ENCODE measurements at regions not wholly inside any gene's neighbourhood (a gene's known extent, or its start where the extent isn't known, plus 50 kb on each side); places are given as distances from the start of the nearest gene placed in this dataset.

DNA sequence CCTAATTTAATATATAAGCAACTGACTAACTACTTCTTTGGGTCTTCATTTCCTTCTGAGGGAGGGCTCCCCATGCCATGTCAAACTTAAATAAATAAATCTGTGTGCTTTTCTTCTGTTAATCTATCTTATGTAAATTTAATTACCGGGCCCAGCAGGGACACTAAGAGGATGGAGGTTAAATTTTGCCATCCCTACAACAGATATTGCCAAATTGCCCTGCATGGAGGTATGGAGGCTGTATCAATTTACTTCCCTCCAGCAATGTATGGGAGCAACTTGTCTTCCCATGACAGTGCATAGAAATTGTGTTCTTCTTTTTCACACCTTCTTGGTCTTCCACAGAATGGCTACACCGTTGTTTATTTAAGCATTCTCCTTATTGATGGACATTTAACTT, 129.0 kb downstream of the NFKBIZ start:
- H3K79me2 ChIP-seq (ENCODE audit: insufficient read depth, low read length): no peaks in the 10 kb centered on the region
- peak overlapping the region; percentile 17; the same call in 1 of the 2 replicates for H2AFZ ChIP-seq (ENCODE audit: low read length)
- H3K4me2 ChIP-seq (ENCODE audit: low read depth, low read length, poor library complexity, severe bottlenecking): no peak overlapping the region
- no peaks in the 10 kb centered on the region for H3K4me1 ChIP-seq (ENCODE audit: insufficient read depth, low read length, poor library complexity, severe bottlenecking)
- no peaks in the 10 kb centered on the region for H3K36me3 ChIP-seq (ENCODE audit: insufficient read depth, low read length)
- H3F3A ChIP-seq (ENCODE audit: low read depth): no peaks in the 10 kb centered on the region
- H3K4me3 ChIP-seq (ENCODE audit: low read length, poor library complexity, severe bottlenecking): no peak overlapping the region
- no peak for TF ChIP-seq EZH2phosphoT487 (IDR thresholded peaks at IDR 0.05; ENCODE audit: borderline replicate concordance)
- TF ChIP-seq, protein P1, sequence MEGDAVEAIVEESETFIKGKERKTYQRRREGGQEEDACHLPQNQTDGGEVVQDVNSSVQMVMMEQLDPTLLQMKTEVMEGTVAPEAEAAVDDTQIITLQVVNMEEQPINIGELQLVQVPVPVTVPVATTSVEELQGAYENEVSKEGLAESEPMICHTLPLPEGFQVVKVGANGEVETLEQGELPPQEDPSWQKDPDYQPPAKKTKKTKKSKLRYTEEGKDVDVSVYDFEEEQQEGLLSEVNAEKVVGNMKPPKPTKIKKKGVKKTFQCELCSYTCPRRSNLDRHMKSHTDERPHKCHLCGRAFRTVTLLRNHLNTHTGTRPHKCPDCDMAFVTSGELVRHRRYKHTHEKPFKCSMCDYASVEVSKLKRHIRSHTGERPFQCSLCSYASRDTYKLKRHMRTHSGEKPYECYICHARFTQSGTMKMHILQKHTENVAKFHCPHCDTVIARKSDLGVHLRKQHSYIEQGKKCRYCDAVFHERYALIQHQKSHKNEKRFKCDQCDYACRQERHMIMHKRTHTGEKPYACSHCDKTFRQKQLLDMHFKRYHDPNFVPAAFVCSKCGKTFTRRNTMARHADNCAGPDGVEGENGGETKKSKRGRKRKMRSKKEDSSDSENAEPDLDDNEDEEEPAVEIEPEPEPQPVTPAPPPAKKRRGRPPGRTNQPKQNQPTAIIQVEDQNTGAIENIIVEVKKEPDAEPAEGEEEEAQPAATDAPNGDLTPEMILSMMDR (conservative IDR thresholded peaks at IDR 0.05; ENCODE audit: low read length): no peak
- no peaks in the 10 kb centered on the region for H4K20me1 ChIP-seq (ENCODE audit: insufficient read depth, low read length, poor library complexity, severe bottlenecking)
- no peak overlapping the region for H3K9ac ChIP-seq (ENCODE audit: low read depth, low read length, poor library complexity, severe bottlenecking)
- no peaks in the 10 kb centered on the region for H3K27me3 ChIP-seq (ENCODE audit: insufficient read depth, low read length, poor library complexity, severe bottlenecking)
- H3K9me3 ChIP-seq (ENCODE audit: insufficient read depth, low read depth, low read length): no peaks in the 10 kb centered on the region
- H3K9me2 ChIP-seq (replicated peaks; ENCODE audit: low read depth, low read length): no peaks in the 10 kb centered on the region

GRCh38 chr3:101979033-101979432, 129.7 kb downstream of the NFKBIZ start:
- Histone ChIP-seq H4K20me1 (ENCODE audit: insufficient read depth, low read length, poor library complexity, severe bottlenecking) (no peaks in the 10 kb centered on the region), H3K27me3 (ENCODE audit: insufficient read depth, low read length, poor library complexity, severe bottlenecking) (no peaks in the 10 kb centered on the region), H2AFZ (ENCODE audit: low read length) (no peak overlapping the region; the same call in 1 of the 2 replicates), H3F3A (ENCODE audit: low read depth) (no peaks in the 10 kb centered on the region), H3K9me3 (ENCODE audit: insufficient read depth, low read depth, low read length) (no peaks in the 10 kb centered on the region), H3K36me3 (ENCODE audit: insufficient read depth, low read length) (no peaks in the 10 kb centered on the region), H3K9me2 (replicated peaks; ENCODE audit: low read depth, low read length) (no peaks in the 10 kb centered on the region), H3K4me2 (ENCODE audit: low read depth, low read length, poor library complexity, severe bottlenecking) (no peak overlapping the region), H3K4me3 (ENCODE audit: low read length, poor library complexity, severe bottlenecking) (no peak overlapping the region), H3K4me1 (ENCODE audit: insufficient read depth, low read length, poor library complexity, severe bottlenecking) (no peaks in the 10 kb centered on the region), H3K9ac (ENCODE audit: low read depth, low read length, poor library complexity, severe bottlenecking) (no peak overlapping the region), H3K79me2 (ENCODE audit: insufficient read depth, low read length) (no peaks in the 10 kb centered on the region)
- TF ChIP-seq EZH2phosphoT487 (IDR thresholded peaks at IDR 0.05; ENCODE audit: borderline replicate concordance): no peak
- TF ChIP-seq, protein P1 (conservative IDR thresholded peaks at IDR 0.05; ENCODE audit: low read length): no peak

DNA sequence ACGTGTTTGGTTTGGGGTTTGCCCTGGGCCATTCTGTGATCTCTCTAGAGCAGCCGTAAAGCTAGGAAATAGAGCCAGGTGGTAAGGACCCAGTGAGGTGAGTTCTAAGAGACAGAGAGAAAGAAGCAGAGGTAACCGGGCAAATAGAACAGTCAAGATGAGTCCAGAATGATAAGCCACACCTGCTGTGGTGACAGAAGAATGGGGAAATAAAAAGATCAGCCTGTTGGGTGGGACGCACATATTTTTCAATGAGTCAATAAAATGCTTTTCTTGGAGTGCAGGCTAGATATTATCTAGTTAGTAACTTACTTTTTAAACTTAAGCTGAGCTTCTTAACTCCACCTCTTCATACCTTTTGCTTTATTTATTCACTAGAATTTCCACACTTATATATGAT, 135.0 kb downstream of the NFKBIZ start:
- Histone ChIP-seq H3K79me2 (ENCODE audit: insufficient read depth, low read length) (no peaks in the 10 kb centered on the region), H3K36me3 (ENCODE audit: insufficient read depth, low read length) (no peaks in the 10 kb centered on the region), H3K4me3 (ENCODE audit: low read length, poor library complexity, severe bottlenecking) (no peak overlapping the region), H3K4me1 (ENCODE audit: insufficient read depth, low read length, poor library complexity, severe bottlenecking) (peaks cover 10% of the 10 kb centered on the region), H3K9me2 (replicated peaks; ENCODE audit: low read depth, low read length) (no peaks in the 10 kb centered on the region), H3K9me3 (ENCODE audit: insufficient read depth, low read depth, low read length) (no peaks in the 10 kb centered on the region), H3K27me3 (ENCODE audit: insufficient read depth, low read length, poor library complexity, severe bottlenecking) (no peaks in the 10 kb centered on the region), H4K20me1 (ENCODE audit: insufficient read depth, low read length, poor library complexity, severe bottlenecking) (no peaks in the 10 kb centered on the region), H3K9ac (ENCODE audit: low read depth, low read length, poor library complexity, severe bottlenecking) (no peak overlapping the region), H3F3A (ENCODE audit: low read depth) (no peaks in the 10 kb centered on the region), H3K4me2 (ENCODE audit: low read depth, low read length, poor library complexity, severe bottlenecking) (no peak overlapping the region), H2AFZ (ENCODE audit: low read length) (no peak overlapping the region)
- TF ChIP-seq, protein P1 (conservative IDR thresholded peaks at IDR 0.05; ENCODE audit: low read length): no peak
- no peak for TF ChIP-seq EZH2phosphoT487 (IDR thresholded peaks at IDR 0.05; ENCODE audit: borderline replicate concordance)

Data from Loucy (cell line).